ENCODE measurements at regions not wholly inside any gene's neighbourhood (a gene's known extent, or its start where the extent isn't known, plus 50 kb on each side); places are given as distances from the start of the nearest gene placed in this dataset.

GRCh38 chr6:138677538-138677937, 96.0 kb upstream of the CCDC28A start:
- TF ChIP-seq CTCF (IDR thresholded peaks at IDR 0.05; ENCODE audit: insufficient read depth, low read depth, low read length) (no peak), EZH2 (IDR thresholded peaks at IDR 0.05; ENCODE audit: insufficient read depth, low read length) (no peak)
